ENCODE measurements at regions not wholly inside any gene's neighbourhood (a gene's known extent, or its start where the extent isn't known, plus 50 kb on each side); places are given as distances from the start of the nearest gene placed in this dataset.

GRCh38 chr20:41668057-41668749 is 50.0 kb upstream of the CHD6 start:
- H3K4me3 ChIP-seq (ENCODE audit: low read length): no peak overlapping the region
- DNase-seq (ENCODE audit: low read depth): no peak
- TF ChIP-seq CTCF (conservative IDR thresholded peaks at IDR 0.05; ENCODE audit: low read length): no peak
